ENCODE measurements at regions not wholly inside any gene's neighbourhood (a gene's known extent, or its start where the extent isn't known, plus 50 kb on each side); places are given as distances from the start of the nearest gene placed in this dataset.

GRCh38 chr4:132384709-132385108 is 764.4 kb upstream of the PCDH10 start:
- Histone ChIP-seq H3K79me2 (no peaks in the 10 kb centered on the region), H3K9me3 (ENCODE audit: control insufficient read depth, low read length) (no peaks in the 10 kb centered on the region), H2AFZ (no peak overlapping the region), H3K27ac (no peak overlapping the region), H3K4me3 (ENCODE audit: low read depth, low read length) (no peak overlapping the region), H3K9ac (no peak overlapping the region), H3K4me2 (ENCODE audit: low read length) (no peak overlapping the region), H3K36me3 (ENCODE audit: control insufficient read depth, insufficient read depth, low read length) (no peaks in the 10 kb centered on the region), H3K4me1 (no peaks in the 10 kb centered on the region), H3K27me3 (ENCODE audit: control insufficient read depth, insufficient read depth, low read length) (no peaks in the 10 kb centered on the region)
- no peak for TF ChIP-seq CTCF (IDR thresholded peaks at IDR 0.05)

- H3K9me3 ChIP-seq (ENCODE audit: control insufficient read depth, low read length), result no peaks in the 10 kb centered on the region
- TF ChIP-seq CTCF (IDR thresholded peaks at IDR 0.05), result no peak
- H3K4me1 ChIP-seq, result no peaks in the 10 kb centered on the region
- H3K4me2 ChIP-seq (ENCODE audit: low read length), result no peak overlapping the region
- H3K27ac ChIP-seq, result no peak overlapping the region
- H3K27me3 ChIP-seq (ENCODE audit: control insufficient read depth, insufficient read depth, low read length), result no peaks in the 10 kb centered on the region
- H3K4me3 ChIP-seq (ENCODE audit: low read depth, low read length), result no peak overlapping the region
- no peak overlapping the region for H2AFZ ChIP-seq
- H3K79me2 ChIP-seq, result no peaks in the 10 kb centered on the region
- no peak overlapping the region for H3K9ac ChIP-seq
- H3K36me3 ChIP-seq (ENCODE audit: control insufficient read depth, insufficient read depth, low read length), result no peaks in the 10 kb centered on the region
Observed at GRCh38 chr4:132386130-132386529, 763.0 kb upstream of the PCDH10 start.

- no peaks in the 10 kb centered on the region for H3K9me3 ChIP-seq (ENCODE audit: control insufficient read depth, low read length)
- no peaks in the 10 kb centered on the region for H3K36me3 ChIP-seq (ENCODE audit: control insufficient read depth, insufficient read depth, low read length)
- H3K4me1 ChIP-seq, result no peaks in the 10 kb centered on the region
- H3K27me3 ChIP-seq (ENCODE audit: control insufficient read depth, insufficient read depth, low read length), result no peaks in the 10 kb centered on the region
- no peak overlapping the region for H3K4me2 ChIP-seq (ENCODE audit: low read length)
- H3K4me3 ChIP-seq (ENCODE audit: low read depth, low read length), result no peak overlapping the region
- no peak for TF ChIP-seq CTCF (IDR thresholded peaks at IDR 0.05)
- no peak overlapping the region for H3K27ac ChIP-seq
- no peaks in the 10 kb centered on the region for H3K79me2 ChIP-seq
- no peak overlapping the region for H3K9ac ChIP-seq
- H2AFZ ChIP-seq, result no peak overlapping the region
Observed at GRCh38 chr4:132387060-132387459, 762.0 kb upstream of the PCDH10 start.

- H3K36me3 ChIP-seq (ENCODE audit: control insufficient read depth, insufficient read depth, low read length), result no peaks in the 10 kb centered on the region
- TF ChIP-seq CTCF (IDR thresholded peaks at IDR 0.05), result no peak
- H3K9me3 ChIP-seq (ENCODE audit: control insufficient read depth, low read length), result no peaks in the 10 kb centered on the region
- no peak overlapping the region for H3K4me2 ChIP-seq (ENCODE audit: low read length)
- no peaks in the 10 kb centered on the region for H3K27me3 ChIP-seq (ENCODE audit: control insufficient read depth, insufficient read depth, low read length)
- no peaks in the 10 kb centered on the region for H3K79me2 ChIP-seq
- no peak overlapping the region for H3K4me3 ChIP-seq (ENCODE audit: low read depth, low read length)
- no peaks in the 10 kb centered on the region for H3K4me1 ChIP-seq
- H3K27ac ChIP-seq, result no peak overlapping the region
- no peak overlapping the region for H3K9ac ChIP-seq
- H2AFZ ChIP-seq, result no peak overlapping the region
Observed at GRCh38 chr4:132395561-132395960, 753.5 kb upstream of the PCDH10 start.

GRCh38 chr4:132396636-132397035 is 752.5 kb upstream of the PCDH10 start:
- no peak for TF ChIP-seq CTCF (IDR thresholded peaks at IDR 0.05)
- H3K4me1 ChIP-seq, result no peaks in the 10 kb centered on the region
- H3K27ac ChIP-seq, result no peak overlapping the region
- H3K27me3 ChIP-seq (ENCODE audit: control insufficient read depth, insufficient read depth, low read length), result no peaks in the 10 kb centered on the region
- H2AFZ ChIP-seq, result no peak overlapping the region
- no peak overlapping the region for H3K4me3 ChIP-seq (ENCODE audit: low read depth, low read length)
- no peaks in the 10 kb centered on the region for H3K79me2 ChIP-seq
- H3K4me2 ChIP-seq (ENCODE audit: low read length), result no peak overlapping the region
- H3K9ac ChIP-seq, result no peak overlapping the region
- no peaks in the 10 kb centered on the region for H3K36me3 ChIP-seq (ENCODE audit: control insufficient read depth, insufficient read depth, low read length)
- H3K9me3 ChIP-seq (ENCODE audit: control insufficient read depth, low read length), result no peaks in the 10 kb centered on the region
